Endothelial cell of umbilical vein (primary cell): ENCODE measurements at regions not wholly inside any gene's neighbourhood (a gene's known extent, or its start where the extent isn't known, plus 50 kb on each side); places are given as distances from the start of the nearest gene placed in this dataset.

Source experiments
- BruUV-seq: library from RNA; stranded (reverse); fragments of 400-500 nt; replicated peaks from 2 replicates; lab custom pipeline; 2021; lab: Mats Ljungman, UMichigan
- CTCF ChIA-PET: fragments of 300-600, 350-600 bp; sonication (Branson Sonifier 250); formaldehyde crosslinking; loops from one replicate; lab custom pipeline; 2021; ENCODE audit warnings: antibody characterized with exemption, inconsistent platforms; lab: Charles Lee
- POLR2A ChIA-PET: fragments of 300-600, 350-600 bp; sonication (Branson Sonifier 250); formaldehyde crosslinking; loops from one replicate; lab custom pipeline; 2021; ENCODE audit warnings: antibody characterized with exemption, inconsistent platforms; lab: Charles Lee
- DNase-seq: peaks from one replicate; pipeline ENCODE4 v3.0.0-alpha.2; 2011; ENCODE audit warnings: low read depth, low spot score
- FAIRE-seq: peaks from 2 replicates; lab custom pipeline; 2011; peaks lifted over from hg19 to GRCh38; lab: Jason Lieb, UNC
- H2AFZ ChIP-seq: 2 replicates; pipeline ENCODE4 v1.6.0; 2012; ENCODE audit warnings: low read depth, low read length, control low read depth, inconsistent platforms
- H3K27ac ChIP-seq: 2 replicates; pipeline ENCODE4 v1.5.1; 2011; ENCODE audit warnings: low read depth, mild to moderate bottlenecking, control low read depth, low read length, moderate library complexity; ENCODE audit not compliant: insufficient read depth
- H3K27me3 ChIP-seq, 2 experiments: 2 replicates each; pipeline versions ENCODE4 v1.6.0 to v1.6.1; 2011; ENCODE audit warnings: low read length in 2 of 2, mixed read lengths in 1 of 2; ENCODE audit not compliant: control insufficient read depth in 2 of 2, insufficient read depth in 2 of 2
- H3K36me3 ChIP-seq, 2 experiments: 2 replicates in 1 of 2; 3 replicates in 1 of 2; pipeline ENCODE4 v1.5.1; 2011; ENCODE audit warnings: low read length in 2 of 2, mild to moderate bottlenecking in 1 of 2, moderate library complexity in 1 of 2; ENCODE audit not compliant: control insufficient read depth in 2 of 2, insufficient read depth in 2 of 2; ENCODE audit errors: extremely low read depth in 1 of 2
- H3K4me1 ChIP-seq: 3 replicates; pipeline ENCODE4 v1.5.1; 2011; ENCODE audit warnings: mild to moderate bottlenecking, low read length; ENCODE audit not compliant: control insufficient read depth, insufficient read depth; ENCODE audit errors: extremely low read depth
- H3K4me2 ChIP-seq: 2 replicates; pipeline ENCODE4 v1.6.1; 2011; ENCODE audit warnings: low read length, control low read depth, mixed read lengths; ENCODE audit not compliant: insufficient read depth
- H3K4me3 ChIP-seq, 3 experiments: fragments of 200-600 bp in 1 of 3; sonication (generic), shearing (Covaris generic) in 1 of 3; replicated peaks in 1 of 3; 2 replicates each; pipeline ENCODE4 v1.5.1; 2011 to 2016; ENCODE audit warnings: control low read depth in 3 of 3, low read length in 3 of 3, mild to moderate bottlenecking in 2 of 3, inconsistent platforms in 1 of 3, low read depth in 1 of 3, moderate library complexity in 1 of 3; ENCODE audit not compliant: insufficient read depth in 1 of 3
- H3K79me2 ChIP-seq: 2 replicates; pipeline ENCODE4 v1.6.0; 2012; ENCODE audit warnings: low read length, inconsistent platforms; ENCODE audit not compliant: control insufficient read depth, insufficient read depth
- H3K9ac ChIP-seq: replicated peaks from 2 replicates; pipeline ENCODE3; 2011; ENCODE audit warnings: low read length, control low read depth; ENCODE audit not compliant: insufficient read depth; ENCODE audit errors: extremely low read depth
- H3K9me1 ChIP-seq: replicated peaks from 3 replicates; pipeline ENCODE4 v1.6.0; 2011; ENCODE audit warnings: mild to moderate bottlenecking, low read length; ENCODE audit not compliant: control insufficient read depth, insufficient read depth; ENCODE audit errors: extremely low read depth
- H3K9me3 ChIP-seq: replicated peaks from 2 replicates; pipeline ENCODE4 v1.5.1; 2012; ENCODE audit warnings: low read length, inconsistent platforms; ENCODE audit not compliant: control insufficient read depth, insufficient read depth
- H4K20me1 ChIP-seq: replicated peaks from 2 replicates; pipeline ENCODE3; 2011; ENCODE audit warnings: mild to moderate bottlenecking, low read length; ENCODE audit not compliant: control insufficient read depth, insufficient read depth; ENCODE audit errors: extremely low read depth
- FOS ChIP-seq: IDR thresholded peaks from 2 replicates; pipeline ENCODE4 v1.6.1; 2011; ENCODE audit warnings: mild to moderate bottlenecking, low read length, moderate library complexity, borderline replicate concordance; ENCODE audit not compliant: insufficient read depth
- GATA2 ChIP-seq: IDR thresholded peaks from 2 replicates; pipeline ENCODE4 v1.7.0; 2011; ENCODE audit warnings: low read depth, mild to moderate bottlenecking, moderate library complexity, mixed read lengths, low read length; ENCODE audit not compliant: insufficient read length, insufficient read depth
- JUN ChIP-seq: IDR thresholded peaks from 2 replicates; pipeline ENCODE4 v1.6.1; 2011; ENCODE audit warnings: borderline replicate concordance, low read depth; ENCODE audit not compliant: insufficient read length, insufficient read depth
- MYC ChIP-seq: IDR thresholded peaks from one replicate; pipeline ENCODE4 v1.6.1; 2011; ENCODE audit warnings: mild to moderate bottlenecking, low read depth, low read length
- POLR2A ChIP-seq: IDR thresholded peaks from 2 replicates; pipeline ENCODE4 v1.6.1; 2012; ENCODE audit warnings: low read depth, mild to moderate bottlenecking, control low read depth, low read length
- dilution Hi-C: fragments of 300-500 bp; cut with MboI; formaldehyde crosslinking; loops from one replicate; pipeline ENCODE4 v1.15.0; 2019; ENCODE audit warnings: low sequenced_read_pairs; ENCODE audit not compliant: extremely low pct_ligation_motif_present
- intact Hi-C: fragments of 100-400 bp; cut with micrococcal nuclease; formaldehyde crosslinking; loops from one replicate; pipeline ENCODE4 v1.10.0; 2022

GRCh38 chr1:118660769-118661168 is 327.4 kb downstream of the TBX15 start:
- Histone ChIP-seq H3K4me2 (no peak overlapping the region), H4K20me1 (no peaks in the 10 kb centered on the region), H2AFZ (no peak overlapping the region), H3K4me1 (no peaks in the 10 kb centered on the region), H3K4me3 (no peak overlapping the region), H3K9ac (no peak overlapping the region), H3K9me1 (no peaks in the 10 kb centered on the region), H3K27ac (no peak overlapping the region), H3K9me3 (peaks cover 1% of the 10 kb centered on the region), H3K27me3 (no peaks in the 10 kb centered on the region), H3K79me2 (no peaks in the 10 kb centered on the region), H3K36me3 (no peaks in the 10 kb centered on the region)
- intact Hi-C loops (no loop called here), dilution Hi-C loops (no loop called here)
- CTCF ChIA-PET = no interaction called here
- DNase-seq (no peak), FAIRE-seq (no peak)
- POLR2A ChIA-PET = no interaction called here
- no TSS peak for BruUV-seq
- no peak for TF ChIP-seq POLR2A

- H3K4me3 ChIP-seq = no peak overlapping the region
- no TSS peak for BruUV-seq
- no peak for DNase-seq
Observed at GRCh38 chr1:118659646-118660045, 328.5 kb downstream of the TBX15 start.

More at GRCh38 chr1:118659646-118660045, 328.5 kb downstream of the TBX15 start:
- no peak for TF ChIP-seq JUN
- no peak for TF ChIP-seq MYC
- TF ChIP-seq GATA2 = no peak
- TF ChIP-seq FOS = no peak
- no peaks in the 10 kb centered on the region for H3K27me3 ChIP-seq
- H3K4me2 ChIP-seq = no peak overlapping the region
- ChIA-PET CTCF (no interaction called here), POLR2A (no interaction called here)
- no peak overlapping the region for H2AFZ ChIP-seq
- H3K79me2 ChIP-seq = no peaks in the 10 kb centered on the region
- intact Hi-C loops = no loop called here
- no peaks in the 10 kb centered on the region for H4K20me1 ChIP-seq
- peaks cover 1% of the 10 kb centered on the region for H3K9me3 ChIP-seq
- FAIRE-seq = no peak
- dilution Hi-C loops = no loop called here
- no peak overlapping the region for H3K27ac ChIP-seq
- no peaks in the 10 kb centered on the region for H3K36me3 ChIP-seq
- H3K9ac ChIP-seq = no peak overlapping the region
- no peaks in the 10 kb centered on the region for H3K9me1 ChIP-seq
- no peaks in the 10 kb centered on the region for H3K4me1 ChIP-seq
